ENCODE measurements at regions not wholly inside any gene's neighbourhood (a gene's known extent, or its start where the extent isn't known, plus 50 kb on each side); places are given as distances from the start of the nearest gene placed in this dataset.

DNA sequence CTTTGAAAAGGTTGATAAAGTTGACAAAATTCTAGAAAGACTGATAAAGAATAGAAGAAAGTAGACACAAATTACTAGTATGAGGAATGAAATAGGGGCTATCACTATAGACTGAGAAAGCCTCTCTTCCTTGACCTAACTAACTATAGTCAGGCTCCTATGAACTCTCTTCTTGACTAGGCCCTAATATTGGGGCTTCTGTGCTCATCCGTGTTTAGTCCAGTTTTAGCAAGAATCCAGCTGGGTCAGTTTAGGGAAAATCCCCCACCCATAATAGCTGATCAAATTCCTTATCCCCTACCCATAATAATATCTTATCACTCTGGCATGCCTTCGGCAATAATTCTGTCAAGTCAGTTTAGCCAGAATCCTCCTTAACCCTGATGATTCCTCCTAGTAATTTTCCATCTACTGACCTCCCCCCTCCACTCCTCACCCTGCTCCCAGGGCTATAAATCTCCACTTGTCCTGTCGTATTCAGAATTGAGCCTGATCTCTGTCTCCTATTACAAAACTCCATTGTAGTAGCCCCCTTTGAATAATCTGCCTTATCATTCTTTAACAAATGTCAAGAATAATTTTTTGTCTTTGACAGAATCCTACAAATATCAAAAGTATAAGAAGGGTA lies 138.1 kb downstream of the TFAP2A start:
- Histone ChIP-seq H3K23ac (ENCODE audit: insufficient read length, low read depth, low read length) (no peak overlapping the region), H2BK12ac (ENCODE audit: insufficient read length, low read depth, low read length) (no peak overlapping the region), H3K4ac (ENCODE audit: low read depth, low read length) (no peak overlapping the region), H2BK15ac (ENCODE audit: low read depth, low read length) (no peak overlapping the region), H3K4me2 (ENCODE audit: insufficient read depth, insufficient read length, low read length) (no peak overlapping the region), H4K8ac (replicated peaks; ENCODE audit: insufficient read length, low read depth, low read length) (no peak overlapping the region), H3K4me1 (ENCODE audit: insufficient read depth, low read length) (no peaks in the 10 kb centered on the region), H2BK120ac (ENCODE audit: low read depth, low read length, poor library complexity, severe bottlenecking) (no peak overlapping the region), H4K91ac (ENCODE audit: insufficient read length, low read depth, low read length) (no peak overlapping the region), H2BK5ac (ENCODE audit: insufficient read length, low read length) (no peak overlapping the region), H4K20me1 (ENCODE audit: control insufficient read depth, insufficient read depth, insufficient read length) (no peaks in the 10 kb centered on the region), H2AFZ (ENCODE audit: low read length) (no peak overlapping the region), H4K5ac (ENCODE audit: insufficient read length, low read depth, low read length) (no peak overlapping the region), H3K9ac (ENCODE audit: extremely low read depth, insufficient read length, low read length) (no peak overlapping the region), H3K27me3 (ENCODE audit: insufficient read depth, low read length) (no peaks in the 10 kb centered on the region), H3K27ac (ENCODE audit: insufficient read length, low read depth, low read length) (no peak overlapping the region), H3K56ac (ENCODE audit: insufficient read length, low read depth, low read length) (no peak overlapping the region), H3K18ac (ENCODE audit: insufficient read length, low read depth, low read length) (no peak overlapping the region), H3K23me2 (ENCODE audit: insufficient read length, low read depth, low read length, poor library complexity, severe bottlenecking) (no peaks in the 10 kb centered on the region), H3K14ac (ENCODE audit: insufficient read depth, low read length) (no peak overlapping the region), H3K9me3 (ENCODE audit: control insufficient read depth, low read depth, low read length) (no peaks in the 10 kb centered on the region), H2BK20ac (ENCODE audit: low read depth, low read length, poor library complexity, severe bottlenecking) (no peak overlapping the region), H3T11ph (ENCODE audit: low read length) (no peak overlapping the region), H3K79me2 (ENCODE audit: insufficient read depth, low read length) (no peaks in the 10 kb centered on the region), H2AK5ac (ENCODE audit: insufficient read length, low read length) (no peak overlapping the region), H3K79me1 (ENCODE audit: insufficient read depth, low read depth, low read length, poor library complexity, severe bottlenecking) (no peaks in the 10 kb centered on the region)
- no CpG with 5 or more reads among the region's 3 CpGs for WGBS (ENCODE audit: extremely low coverage, insufficient read length, low lambda C conversion rate)
- H3K36me3 Mint-ChIP-seq (ENCODE audit: insufficient read depth in 1 of 3, low read depth in 3 of 3) = peaks cover 0 to 9% (median 2%) of the 10 kb centered on the region in 3 experiments; a peak in 4 of 7 replicates
- peaks cover 10 to 16% of the 10 kb centered on the region in 2 experiments for H3K4me1 Mint-ChIP-seq
- no peak overlapping the region for H3K4me3 Mint-ChIP-seq
- peaks cover 4 to 8% of the 10 kb centered on the region in 2 experiments for H3K9me3 Mint-ChIP-seq
- peaks cover 1% of the 10 kb centered on the region; the same call in 1 of the 2 replicates for H3K27me3 Mint-ChIP-seq (ENCODE audit: low read depth)
- TF ChIP-seq, protein P1, sequence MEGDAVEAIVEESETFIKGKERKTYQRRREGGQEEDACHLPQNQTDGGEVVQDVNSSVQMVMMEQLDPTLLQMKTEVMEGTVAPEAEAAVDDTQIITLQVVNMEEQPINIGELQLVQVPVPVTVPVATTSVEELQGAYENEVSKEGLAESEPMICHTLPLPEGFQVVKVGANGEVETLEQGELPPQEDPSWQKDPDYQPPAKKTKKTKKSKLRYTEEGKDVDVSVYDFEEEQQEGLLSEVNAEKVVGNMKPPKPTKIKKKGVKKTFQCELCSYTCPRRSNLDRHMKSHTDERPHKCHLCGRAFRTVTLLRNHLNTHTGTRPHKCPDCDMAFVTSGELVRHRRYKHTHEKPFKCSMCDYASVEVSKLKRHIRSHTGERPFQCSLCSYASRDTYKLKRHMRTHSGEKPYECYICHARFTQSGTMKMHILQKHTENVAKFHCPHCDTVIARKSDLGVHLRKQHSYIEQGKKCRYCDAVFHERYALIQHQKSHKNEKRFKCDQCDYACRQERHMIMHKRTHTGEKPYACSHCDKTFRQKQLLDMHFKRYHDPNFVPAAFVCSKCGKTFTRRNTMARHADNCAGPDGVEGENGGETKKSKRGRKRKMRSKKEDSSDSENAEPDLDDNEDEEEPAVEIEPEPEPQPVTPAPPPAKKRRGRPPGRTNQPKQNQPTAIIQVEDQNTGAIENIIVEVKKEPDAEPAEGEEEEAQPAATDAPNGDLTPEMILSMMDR (conservative IDR thresholded peaks at IDR 0.05) = no peak
- H3K27ac Mint-ChIP-seq = no peak overlapping the region
- DNase-seq = no peak

Data from H9 (cell line).